HG02885 (cell line): ENCODE measurements at regions not wholly inside any gene's neighbourhood (a gene's known extent, or its start where the extent isn't known, plus 50 kb on each side); places are given as distances from the start of the nearest gene placed in this dataset.
A peak's percentile ranks its signal among the peaks of the same experiment; 100 is the strongest.

Experiments
- ATAC-seq: cut with Tn5 transposase; IDR thresholded peaks from one replicate; pipeline ENCODE4 v1.9.1; 2021; ENCODE audit warnings: mild to moderate bottlenecking; ENCODE audit not compliant: unreplicated experiment, poor library complexity

DNA sequence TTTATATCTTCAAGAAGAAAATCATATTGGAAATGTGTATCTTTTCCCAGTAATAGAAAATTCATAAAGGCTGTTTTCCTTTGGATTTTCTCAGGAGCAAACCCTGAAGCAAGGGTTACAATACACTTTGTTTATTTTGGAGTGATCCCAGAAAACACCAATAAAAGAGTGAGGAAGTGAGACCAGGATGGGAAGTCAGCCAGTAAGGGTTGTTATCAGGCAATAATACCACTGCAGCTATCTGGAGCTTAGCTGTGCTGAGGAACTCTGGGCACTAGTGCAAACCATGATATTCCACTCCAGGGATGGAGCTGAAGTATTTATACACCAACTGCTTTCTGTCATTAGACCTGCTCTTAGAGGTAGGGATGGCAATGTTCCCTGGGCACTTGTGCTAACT lies 1002.3 kb downstream of the FLRT2 start:
- ATAC-seq, result no peak

DNA sequence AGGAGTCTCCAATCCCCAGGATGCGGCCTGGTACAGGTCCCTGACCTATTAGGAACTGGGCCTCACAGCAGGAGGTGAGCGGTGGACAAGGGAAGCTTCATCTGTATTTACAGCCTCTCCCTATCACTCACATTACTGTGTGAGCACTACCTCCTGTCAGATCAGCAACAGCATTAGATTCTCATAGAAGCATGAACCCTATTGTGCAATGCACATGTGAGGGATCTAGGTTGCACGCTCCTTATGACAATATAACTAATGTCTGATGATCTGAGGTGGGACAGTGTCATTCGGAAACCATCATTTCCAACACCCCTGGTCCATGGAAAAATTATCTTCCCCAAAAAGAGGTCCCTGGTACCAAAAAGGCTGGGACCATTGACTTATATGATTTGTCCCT lies 1000.5 kb downstream of the FLRT2 start:
- ATAC-seq, result no peak

DNA sequence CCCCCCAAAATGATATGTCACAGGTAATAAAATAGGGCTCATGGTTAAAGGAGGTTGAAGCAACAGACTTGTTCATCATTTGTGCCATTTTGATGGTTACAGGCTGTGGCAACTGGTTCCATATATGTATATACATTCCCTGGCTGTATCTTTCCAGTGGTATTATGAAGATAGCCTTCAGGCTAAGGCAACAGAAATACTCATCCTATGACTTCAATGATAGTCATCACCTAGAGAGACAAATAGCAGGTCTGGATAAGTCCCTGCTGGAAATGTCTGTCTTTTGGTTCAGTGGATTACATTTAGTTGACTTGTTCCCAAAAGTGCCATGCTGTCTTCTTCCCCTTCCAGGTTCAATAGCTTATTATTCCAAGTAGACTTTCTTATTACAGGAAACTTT lies 997.4 kb downstream of the FLRT2 start:
- no peak for ATAC-seq

DNA sequence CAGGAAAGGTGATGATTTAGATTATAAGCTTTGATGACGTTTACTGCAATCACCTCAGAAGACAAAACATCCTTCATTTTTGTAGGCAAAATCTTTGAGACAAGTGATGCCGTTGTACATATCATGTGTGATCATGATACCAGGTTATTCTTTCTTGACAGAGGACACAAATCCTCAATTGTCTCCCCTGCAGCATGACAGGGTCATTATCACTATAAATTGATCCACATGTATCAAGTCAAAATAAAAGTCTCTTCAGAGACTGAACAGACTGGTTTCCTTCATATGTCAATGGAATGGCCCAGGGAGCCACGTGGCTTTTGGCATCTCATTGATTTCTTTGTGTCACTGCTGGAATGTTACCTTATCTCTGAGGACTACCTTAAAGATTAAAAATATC lies 995.7 kb downstream of the FLRT2 start:
- ATAC-seq, result no peak

DNA sequence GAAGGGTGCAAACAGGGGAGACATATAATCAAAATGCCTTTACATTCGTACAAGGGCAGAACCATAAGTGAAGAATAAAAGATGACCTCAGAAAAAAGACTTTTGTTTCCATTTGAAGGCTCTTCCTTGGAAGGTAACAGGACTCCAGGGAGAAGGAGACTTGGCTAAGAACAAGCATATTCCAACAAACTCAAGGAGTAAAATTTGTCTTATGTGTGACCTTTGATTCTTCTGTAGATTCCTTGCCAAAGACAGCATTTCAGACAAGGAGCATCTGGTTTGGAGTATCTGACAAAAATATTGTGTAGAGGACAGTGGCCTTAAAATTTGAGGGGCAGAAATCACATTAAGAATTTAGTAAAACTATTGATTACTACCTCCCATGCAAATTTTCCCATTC lies 991.9 kb downstream of the FLRT2 start:
- no peak for ATAC-seq

DNA sequence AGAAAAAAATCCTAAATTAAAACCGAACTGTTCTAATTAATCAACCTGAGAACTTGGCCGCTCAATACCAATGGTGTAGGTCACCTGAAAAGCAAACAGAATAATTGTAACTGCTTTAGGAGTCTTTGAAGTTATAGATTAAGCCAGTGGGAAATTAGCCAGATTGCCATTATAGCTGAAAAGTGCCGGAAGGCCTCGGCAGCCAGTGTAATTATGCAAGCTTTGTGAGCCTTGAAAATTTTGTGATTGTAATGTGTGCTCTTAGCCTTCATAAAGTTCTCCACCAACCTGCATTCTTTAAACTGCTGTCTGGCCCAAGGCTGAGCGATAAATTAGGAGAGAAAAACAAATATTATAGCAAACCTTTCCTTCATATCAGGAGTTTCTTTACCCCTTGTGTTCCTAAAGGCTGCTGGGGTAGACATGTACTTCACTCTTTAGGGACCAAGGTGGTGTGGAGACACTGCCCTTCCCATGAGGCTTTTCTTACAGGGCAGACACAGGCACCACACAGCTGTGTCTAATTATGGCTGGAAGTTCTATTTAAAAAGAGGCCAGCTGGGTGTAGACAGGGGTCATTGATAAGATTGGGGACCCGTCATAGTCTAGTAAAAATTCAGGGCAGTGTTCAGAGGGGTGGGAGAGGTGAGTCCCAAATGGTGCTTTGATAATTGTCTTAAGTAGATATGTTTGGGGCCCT lies 991.2 kb downstream of the FLRT2 start:
- no peak for ATAC-seq

DNA sequence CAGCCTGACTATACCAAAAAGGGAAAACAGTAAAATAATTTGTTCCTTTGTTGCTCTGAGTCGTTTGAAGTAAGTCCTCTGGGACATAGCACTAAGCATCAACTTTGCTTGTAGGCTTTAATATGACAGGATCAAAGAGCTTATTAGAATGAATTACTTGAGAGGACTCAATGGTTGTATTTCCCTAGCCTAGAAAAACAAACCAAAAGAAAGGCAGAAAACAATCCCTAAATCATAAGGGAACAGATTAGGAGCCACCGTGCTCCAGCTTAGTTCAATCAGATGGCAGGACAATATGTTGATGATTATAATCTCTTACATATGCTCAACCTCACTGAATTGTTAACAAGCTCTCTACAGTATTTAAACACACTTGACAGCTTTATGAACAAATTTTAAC lies 988.4 kb downstream of the FLRT2 start:
- ATAC-seq, result no peak

DNA sequence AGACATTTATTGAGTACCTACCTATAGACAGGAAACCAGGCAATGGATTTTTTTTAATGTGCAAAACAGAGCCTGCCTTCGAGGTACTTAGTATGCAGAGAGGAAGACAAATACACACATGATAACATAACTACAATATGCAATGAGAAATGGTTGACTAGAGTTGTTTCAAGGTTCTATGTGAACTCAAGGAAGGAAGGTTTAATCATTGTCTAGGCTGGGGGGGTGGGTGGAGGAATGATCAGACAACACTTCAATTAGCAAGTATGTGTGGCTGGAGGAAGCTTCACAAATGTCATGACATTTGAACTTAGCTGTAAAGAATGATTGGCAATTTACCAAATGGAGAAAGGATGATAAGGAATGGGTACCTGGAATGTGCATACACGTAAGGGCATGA lies 985.3 kb downstream of the FLRT2 start:
- no peak for ATAC-seq

DNA sequence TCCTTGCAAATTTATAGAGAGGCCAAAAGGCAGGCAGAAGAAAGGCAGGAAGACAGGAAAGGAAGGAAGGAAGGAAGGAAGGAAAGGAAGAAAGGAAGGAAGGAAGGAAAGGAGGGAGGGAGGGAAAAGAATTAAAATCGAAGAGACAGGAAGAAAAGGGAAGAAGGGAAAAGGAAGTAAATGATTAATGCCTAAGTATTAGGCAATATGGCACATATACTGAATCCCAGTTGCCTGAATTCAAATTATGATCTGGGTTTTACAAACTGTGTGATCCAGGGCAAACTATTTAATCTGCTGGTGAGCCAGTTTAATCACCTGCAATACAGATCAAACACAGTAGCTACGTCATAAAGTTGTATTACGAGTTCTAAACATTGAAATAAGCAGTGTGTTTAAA lies 983.6 kb downstream of the FLRT2 start:
- ATAC-seq, result no peak

DNA sequence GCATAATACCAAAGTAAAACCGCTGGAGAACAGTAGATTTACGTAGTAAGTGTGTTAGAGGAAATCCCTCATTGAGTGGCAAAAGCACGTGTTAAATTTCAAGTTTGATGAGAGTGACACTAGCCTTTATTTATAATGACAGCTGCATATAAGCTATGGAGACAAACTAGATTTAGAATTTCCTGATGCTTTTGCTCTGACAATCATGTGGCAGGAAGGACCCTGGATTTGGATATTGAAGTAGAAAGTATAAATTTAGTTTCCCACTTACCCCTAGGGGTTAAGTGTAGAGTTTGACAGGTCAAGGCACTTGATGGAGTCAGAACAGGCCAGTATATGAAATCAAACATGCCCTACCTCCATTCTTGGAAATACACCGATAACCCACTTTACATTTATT lies 983.1 kb downstream of the FLRT2 start:
- ATAC-seq, result no peak

DNA sequence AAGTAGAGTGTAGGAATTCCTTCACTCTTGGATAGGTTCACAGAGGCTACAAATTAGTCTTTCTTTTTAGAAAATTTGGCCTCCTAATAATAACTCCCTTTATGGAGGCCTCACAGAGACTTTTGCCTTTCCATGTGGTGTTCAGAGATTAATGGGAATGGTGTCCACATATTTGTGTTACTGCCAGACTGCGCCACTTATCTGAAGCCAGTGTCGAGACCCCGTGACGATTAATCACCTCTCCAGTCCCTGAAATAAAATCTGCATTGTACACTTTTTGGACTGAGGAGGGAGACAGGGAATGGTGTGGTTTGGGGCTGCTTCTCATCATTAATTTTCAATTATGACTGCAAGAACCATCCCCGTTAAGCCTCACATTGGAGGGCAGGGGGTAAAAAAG lies 980.5 kb downstream of the FLRT2 start:
- ATAC-seq, result no peak

DNA sequence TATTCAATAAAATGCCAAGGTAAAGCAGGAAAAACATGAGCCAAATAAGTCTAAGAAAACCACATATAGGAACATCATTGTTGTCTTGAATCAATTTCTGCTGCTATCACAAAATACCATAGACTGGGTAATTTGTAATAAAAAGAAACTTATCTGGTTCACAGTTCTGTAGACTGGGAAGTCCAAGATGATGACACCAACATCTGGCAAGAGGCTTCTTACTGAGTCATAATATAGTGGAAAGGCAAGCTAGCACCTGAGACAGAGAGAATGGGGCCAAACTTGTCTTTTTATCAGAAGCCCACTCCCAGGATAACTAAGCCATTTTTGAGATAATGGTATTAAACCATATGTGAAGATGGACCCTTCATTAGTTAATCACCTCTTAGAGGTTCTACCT lies 975.9 kb downstream of the FLRT2 start:
- no peak for ATAC-seq

DNA sequence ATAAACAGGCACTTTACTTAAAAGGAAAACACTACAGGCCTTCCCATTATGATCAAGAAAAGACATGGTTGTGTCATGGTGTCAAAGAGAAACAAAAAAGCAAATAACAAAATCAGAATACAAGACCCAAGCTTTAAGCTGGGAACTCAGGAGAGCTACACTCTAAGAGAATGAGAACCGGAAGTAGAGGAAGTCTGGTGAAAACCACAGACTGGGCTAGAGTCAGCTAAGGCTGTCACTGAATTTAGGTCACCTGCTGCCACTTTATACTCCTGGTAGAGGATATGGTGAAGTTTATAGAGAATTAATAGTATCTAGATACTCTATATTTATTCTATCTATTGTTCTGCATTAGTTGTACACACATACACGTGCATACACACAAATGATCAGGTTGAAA lies 971.7 kb downstream of the FLRT2 start:
- ATAC-seq, result no peak

DNA sequence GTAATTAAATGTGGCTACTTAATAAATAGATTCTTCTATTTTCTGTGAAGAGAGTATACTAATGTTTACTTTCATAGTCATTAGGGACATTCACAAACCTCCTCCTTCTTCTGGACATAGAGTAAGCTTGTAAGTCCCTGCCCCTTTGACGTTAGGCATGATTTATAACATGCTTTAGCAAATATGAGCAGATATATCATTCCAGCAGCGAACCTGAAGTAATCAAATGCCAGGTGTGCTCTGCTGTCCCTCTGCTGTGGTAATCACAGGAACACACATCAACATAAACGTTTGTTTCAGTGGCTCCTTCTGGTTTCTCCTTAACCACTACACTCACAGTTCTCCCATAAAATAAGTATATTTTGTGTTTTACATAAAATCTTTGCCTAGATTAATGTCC lies 961.8 kb downstream of the FLRT2 start:
- ATAC-seq, result no peak

DNA sequence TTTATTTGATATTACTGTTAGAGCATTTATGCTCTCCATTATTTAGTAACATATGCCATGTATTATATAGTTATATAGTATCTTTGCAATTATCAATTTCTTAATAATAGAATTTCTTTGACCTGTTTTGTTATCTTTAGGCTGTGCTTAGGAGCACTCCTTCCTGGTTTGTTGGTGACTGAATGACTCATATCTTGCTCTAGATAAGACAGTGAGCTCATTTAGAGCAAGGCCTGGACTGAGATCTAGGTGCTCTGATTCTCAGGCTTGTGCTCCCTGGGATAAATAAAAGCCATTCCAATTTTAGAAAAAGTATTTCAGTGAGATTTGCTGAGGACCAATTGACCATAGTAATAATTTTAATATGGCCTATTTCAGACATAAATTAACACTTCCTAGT lies 951.2 kb downstream of the FLRT2 start:
- no peak for ATAC-seq

DNA sequence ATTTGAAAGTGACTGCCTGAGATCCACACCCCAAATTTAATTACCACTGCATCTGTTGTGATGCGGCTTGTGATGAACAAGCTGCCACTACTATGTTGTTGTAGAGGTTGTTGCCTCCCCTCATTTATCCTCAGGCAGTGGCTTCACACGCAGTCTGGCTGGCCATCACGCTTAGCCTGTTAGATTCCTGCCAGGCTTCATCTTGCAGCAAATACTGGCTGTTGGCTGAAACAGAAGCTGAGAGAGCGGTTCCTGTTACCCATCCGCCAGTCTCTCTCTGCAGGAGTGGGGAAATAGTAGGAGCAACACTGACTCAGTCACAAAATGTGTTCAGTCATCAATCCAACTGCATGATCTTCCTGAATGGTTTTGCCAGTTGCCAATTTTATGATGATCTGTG lies 934.4 kb downstream of the FLRT2 start:
- no peak for ATAC-seq

DNA sequence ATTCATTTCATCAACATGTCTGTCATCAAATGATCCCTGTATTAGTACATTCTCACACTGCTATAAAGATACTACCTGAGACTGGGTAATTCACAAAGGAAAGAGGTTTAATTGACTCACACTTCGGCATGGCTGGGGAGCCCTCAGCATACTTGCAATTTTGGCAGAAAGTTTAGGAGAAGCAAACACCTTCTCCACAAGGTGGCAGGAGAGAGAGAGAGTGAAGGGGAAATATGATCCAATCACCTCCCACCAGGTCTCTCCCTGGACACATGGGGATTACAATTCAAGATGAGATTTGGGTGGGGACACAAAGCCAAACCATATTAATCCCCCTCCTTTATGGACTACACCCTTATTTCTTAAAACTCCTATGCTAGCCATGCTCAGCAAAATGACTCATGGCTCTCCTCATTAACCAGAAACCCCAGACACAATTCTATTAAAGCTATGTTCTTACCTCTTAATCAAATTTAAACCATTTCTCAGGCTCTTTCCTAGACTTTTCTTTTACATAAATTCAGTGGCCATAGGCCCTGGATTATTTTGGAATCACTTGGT lies 932.3 kb downstream of the FLRT2 start:
- peak; percentile 47 for ATAC-seq

DNA sequence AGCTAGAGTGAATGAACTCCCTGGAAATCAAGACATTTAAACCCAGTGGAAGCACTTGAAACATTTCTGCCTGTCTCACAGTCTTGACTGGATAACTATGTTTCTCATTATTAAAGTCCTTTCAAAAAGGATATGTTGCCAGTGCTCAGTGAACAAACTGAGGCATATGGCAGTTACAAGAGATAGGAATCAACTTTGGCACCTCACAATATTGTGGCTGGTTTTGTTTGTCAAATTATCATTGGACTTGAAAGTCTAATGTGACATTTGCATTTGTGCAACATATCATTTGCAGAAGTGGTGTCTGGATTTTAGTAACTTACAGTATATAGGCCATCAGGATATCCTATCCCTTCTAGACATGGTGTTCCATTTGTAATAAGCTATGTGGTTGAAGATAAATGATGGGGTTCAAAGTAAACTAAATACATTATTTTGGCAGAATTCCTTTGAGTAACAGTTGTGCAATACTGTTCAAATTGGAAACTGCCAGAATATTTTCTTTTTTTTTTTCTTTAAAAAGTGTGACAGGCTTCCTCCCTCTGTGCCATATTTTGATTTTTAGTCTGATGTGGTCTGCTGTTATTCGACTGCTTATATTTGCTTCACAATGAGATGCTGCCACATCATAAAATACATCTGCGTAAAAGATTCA lies 927.7 kb downstream of the FLRT2 start:
- no peak for ATAC-seq

DNA sequence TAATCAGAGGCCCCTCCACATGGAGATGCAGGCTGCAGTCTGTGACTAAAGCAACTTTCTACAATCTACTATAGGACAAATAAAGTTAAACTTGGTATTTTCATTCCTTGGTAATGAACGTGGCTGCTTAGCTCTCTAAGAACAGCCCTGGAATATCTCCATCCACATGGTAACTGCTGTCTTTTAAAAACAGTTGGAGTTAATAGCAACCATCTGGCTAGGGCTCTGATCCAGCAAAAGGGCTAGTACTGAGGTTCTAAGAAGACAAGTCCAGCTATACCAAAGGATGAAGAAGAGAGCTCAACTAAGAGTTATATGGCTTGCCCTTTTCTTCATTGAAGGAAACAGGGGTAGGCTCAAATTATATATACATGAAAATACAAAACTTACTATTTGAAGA lies 920.1 kb downstream of the FLRT2 start:
- ATAC-seq, result no peak

DNA sequence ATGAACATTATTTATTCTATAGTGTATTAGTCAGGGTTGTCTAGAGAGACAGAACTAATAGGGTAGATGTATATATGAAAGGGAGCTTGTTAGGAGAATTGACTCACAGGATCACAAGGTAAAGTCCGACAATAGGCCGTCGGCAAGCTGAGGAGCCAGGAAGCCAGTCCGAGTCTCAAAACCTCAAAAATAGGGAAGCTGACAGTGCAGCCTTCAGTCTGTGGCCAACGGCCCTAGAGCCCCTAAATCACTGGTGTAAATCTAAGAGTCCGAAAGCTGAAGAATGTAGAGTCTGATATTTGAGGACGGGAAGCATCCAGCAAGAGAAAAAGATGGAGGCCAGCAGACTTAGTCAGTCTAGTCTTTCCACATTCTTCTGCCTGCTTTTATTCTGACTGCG lies 912.2 kb downstream of the FLRT2 start:
- ATAC-seq, result no peak

DNA sequence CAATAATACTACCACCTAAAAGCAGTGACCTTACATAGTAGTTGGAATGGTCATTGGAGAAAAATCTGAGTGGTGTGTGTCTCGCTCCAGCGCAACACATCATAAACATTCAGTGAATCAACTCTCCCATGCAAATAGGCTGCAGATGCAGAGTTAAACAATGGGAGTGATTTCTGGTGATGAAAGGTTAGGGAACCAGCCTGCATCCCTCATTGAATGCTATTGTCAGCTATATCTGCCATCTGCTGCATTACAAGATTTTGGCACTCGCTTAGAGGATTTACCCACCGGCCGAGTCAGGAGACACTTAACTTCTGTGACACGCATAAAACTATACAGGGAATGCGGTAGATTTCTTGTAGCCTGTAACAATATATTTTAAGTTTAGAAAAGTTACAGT lies 900.9 kb downstream of the FLRT2 start:
- ATAC-seq, result no peak

DNA sequence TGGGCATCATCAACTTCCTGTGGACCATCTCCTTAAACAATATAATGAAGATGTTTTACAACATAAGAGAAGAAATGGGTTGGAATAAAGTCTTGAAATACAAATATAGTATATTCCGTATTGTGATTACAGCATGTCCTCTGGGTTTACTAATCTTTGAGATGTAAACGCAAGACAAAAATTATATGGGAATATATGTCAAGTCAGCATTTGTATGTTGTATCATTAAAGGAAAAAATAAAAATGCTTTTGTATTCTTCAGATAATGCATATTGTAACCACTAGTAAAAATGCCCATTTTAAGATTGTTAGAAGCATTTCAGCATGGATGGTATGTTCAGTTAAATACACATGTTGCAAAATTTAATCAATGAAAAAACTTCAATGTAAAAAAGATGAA lies 893.3 kb downstream of the FLRT2 start:
- no peak for ATAC-seq
